OCI-LY3 (cell line): ENCODE measurements at regions not wholly inside any gene's neighbourhood (a gene's known extent, or its start where the extent isn't known, plus 50 kb on each side); places are given as distances from the start of the nearest gene placed in this dataset.

Experiments
- H2AFZ ChIP-seq: fragments of 200-600, 300-600 bp; shearing (Covaris generic); 2 replicates; pipeline ENCODE4 v1.6.0; 2014; ENCODE audit warnings: antibody characterized with exemption, low read depth, low read length
- H3K27ac ChIP-seq: fragments of 200-600, 300-600 bp; sonication (generic); 2 replicates; pipeline ENCODE4 v1.5.1; 2014; ENCODE audit warnings: mild to moderate bottlenecking, low read length, moderate library complexity, mixed read lengths
- H3K27me3 ChIP-seq: fragments of 200-600, 300-600 bp; sonication (generic); 2 replicates; pipeline ENCODE4 v1.6.1; 2014; ENCODE audit warnings: low read depth, low read length, mixed read lengths
- H3K36me3 ChIP-seq: fragments of 200-600, 300-600 bp; sonication (generic); replicated peaks from 2 replicates; pipeline ENCODE3; 2014; ENCODE audit warnings: low read depth, low read length, mixed read lengths
- H3K4me1 ChIP-seq: fragments of 300-600, 200-600 bp; sonication (generic); 2 replicates; pipeline ENCODE4 v1.6.1; 2014; ENCODE audit warnings: low read length, mixed read lengths
- H3K4me2 ChIP-seq: fragments of 200-600, 300-600 bp; sonication (generic); 2 replicates; pipeline ENCODE4 v1.6.1; 2014; ENCODE audit warnings: low read length, mixed read lengths
- H3K4me3 ChIP-seq: fragments of 300-600, 200-600 bp; sonication (generic); 2 replicates; pipeline ENCODE4 v1.5.1; 2014; ENCODE audit warnings: antibody characterized with exemption, mild to moderate bottlenecking, low read length, moderate library complexity
- H3K79me2 ChIP-seq: fragments of 300-600, 200-600 bp; shearing (Covaris generic); 2 replicates; pipeline ENCODE4 v1.6.1; 2014; ENCODE audit warnings: mild to moderate bottlenecking, low read length, mixed read lengths
- H3K9ac ChIP-seq: fragments of 300-600, 200-600 bp; shearing (Covaris generic); 2 replicates; pipeline ENCODE4 v1.6.0; 2014; ENCODE audit warnings: mild to moderate bottlenecking, low read length, moderate library complexity
- H3K9me3 ChIP-seq: fragments of 200-600, 300-600 bp; shearing (Covaris generic); 2 replicates; pipeline ENCODE4 v1.6.1; 2014; ENCODE audit warnings: low read length, mixed read lengths; ENCODE audit not compliant: insufficient read depth
- H4K20me1 ChIP-seq: fragments of 200-600, 300-600 bp; sonication (generic); 2 replicates; pipeline ENCODE4 v1.6.1; 2016; ENCODE audit warnings: low read length, mixed read lengths; ENCODE audit not compliant: insufficient read depth
- CTCF ChIP-seq: fragments of 200-600, 300-600 bp; sonication (generic); IDR thresholded peaks from 2 replicates; pipeline ENCODE4 v1.5.1; 2014; ENCODE audit warnings: antibody characterized with exemption, low read length, low read depth
- EZH2phosphoT487 ChIP-seq: fragments of 200-600 bp; shearing (Covaris generic); IDR thresholded peaks from 2 replicates; pipeline ENCODE4 v1.6.1; 2018; ENCODE audit warnings: antibody characterized with exemption, mixed run types, low read depth

- peaks cover 16% of the 10 kb centered on the region; the same call in 1 of the 2 replicates for H3K9me3 ChIP-seq
- TF ChIP-seq CTCF: peak; percentile 26
- no peak for TF ChIP-seq EZH2phosphoT487
- H3K9ac ChIP-seq: no peak overlapping the region
- H3K79me2 ChIP-seq: no peaks in the 10 kb centered on the region
- no peak overlapping the region for H3K27ac ChIP-seq
- peak overlapping the region; percentile 19; the same call in 1 of the 2 replicates for H3K4me3 ChIP-seq
- H3K36me3 ChIP-seq: no peaks in the 10 kb centered on the region
- H2AFZ ChIP-seq: peak overlapping the region; percentile 90
- H3K4me1 ChIP-seq: peaks cover 9% of the 10 kb centered on the region
- H3K27me3 ChIP-seq: no peaks in the 10 kb centered on the region
- H3K4me2 ChIP-seq: peak overlapping the region; percentile 62
- H4K20me1 ChIP-seq: no peaks in the 10 kb centered on the region
Measured at GRCh38 chr7:85749696-85750453, 563.0 kb upstream of the SEMA3D start.

GRCh38 chr7:85748861-85749260 is 562.0 kb upstream of the SEMA3D start:
- no peak overlapping the region for H3K9ac ChIP-seq
- peaks cover 9% of the 10 kb centered on the region for H3K4me1 ChIP-seq
- H3K4me2 ChIP-seq: no peak overlapping the region
- no peaks in the 10 kb centered on the region for H3K36me3 ChIP-seq
- H3K27ac ChIP-seq: no peak overlapping the region
- H2AFZ ChIP-seq: no peak overlapping the region
- no peaks in the 10 kb centered on the region for H3K27me3 ChIP-seq
- no peaks in the 10 kb centered on the region for H3K79me2 ChIP-seq
- no peak overlapping the region for H3K4me3 ChIP-seq
- no peak for TF ChIP-seq CTCF
- TF ChIP-seq EZH2phosphoT487: no peak
- no peaks in the 10 kb centered on the region for H4K20me1 ChIP-seq
- H3K9me3 ChIP-seq: peaks cover 16% of the 10 kb centered on the region; the same call in 1 of the 2 replicates

GRCh38 chr7:85737426-85737825 is 550.6 kb upstream of the SEMA3D start:
- Histone ChIP-seq H3K36me3 (no peaks in the 10 kb centered on the region), H3K27ac (no peak overlapping the region), H3K9ac (no peak overlapping the region), H3K9me3 (no peaks in the 10 kb centered on the region), H3K4me2 (no peak overlapping the region), H3K4me1 (no peaks in the 10 kb centered on the region), H2AFZ (no peak overlapping the region), H3K4me3 (no peak overlapping the region), H3K27me3 (no peaks in the 10 kb centered on the region), H4K20me1 (no peaks in the 10 kb centered on the region), H3K79me2 (no peaks in the 10 kb centered on the region)
- no peak for TF ChIP-seq EZH2phosphoT487
- no peak for TF ChIP-seq CTCF

DNA sequence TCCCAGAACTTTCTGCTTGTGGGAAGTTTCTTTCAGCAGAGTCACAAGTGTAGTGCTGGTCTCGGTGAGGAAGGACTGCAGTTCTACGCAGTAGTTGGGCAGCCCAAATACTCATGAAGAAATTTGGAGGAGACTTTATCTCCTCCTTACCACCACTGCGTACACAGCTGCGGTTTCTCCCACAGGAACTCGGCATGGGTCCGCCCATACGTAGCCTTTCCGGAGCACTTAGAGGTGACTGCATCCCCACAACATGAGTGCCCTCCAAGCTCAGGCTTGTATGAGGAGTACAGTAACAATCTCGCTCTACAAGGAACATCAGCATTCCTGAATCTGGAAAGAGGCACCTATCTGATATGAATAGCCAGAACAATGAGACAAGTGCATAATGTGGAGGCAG is 549.2 kb upstream of the SEMA3D start:
- Histone ChIP-seq H3K79me2 (no peaks in the 10 kb centered on the region), H2AFZ (no peak overlapping the region), H3K9me3 (no peaks in the 10 kb centered on the region), H3K9ac (no peak overlapping the region), H4K20me1 (no peaks in the 10 kb centered on the region), H3K4me2 (no peak overlapping the region), H3K27ac (no peak overlapping the region), H3K27me3 (no peaks in the 10 kb centered on the region), H3K4me1 (no peaks in the 10 kb centered on the region), H3K36me3 (no peaks in the 10 kb centered on the region), H3K4me3 (no peak overlapping the region)
- TF ChIP-seq CTCF (no peak), EZH2phosphoT487 (no peak)
